ENCODE measurements at regions not wholly inside any gene's neighbourhood (a gene's known extent, or its start where the extent isn't known, plus 50 kb on each side); places are given as distances from the start of the nearest gene placed in this dataset.

- no peak for DNase-seq (ENCODE audit: low spot score)
Measured at GRCh38 chr18:69330385-69331005, 70.2 kb upstream of the DOK6 start.

- no peak for DNase-seq (ENCODE audit: low spot score)
Measured at GRCh38 chr18:69349912-69350597, 50.6 kb upstream of the DOK6 start.

All from cerebellar cortex (tissue), 1 donor.